GM23338 (cell line): ENCODE measurements at regions not wholly inside any gene's neighbourhood (a gene's known extent, or its start where the extent isn't known, plus 50 kb on each side); places are given as distances from the start of the nearest gene placed in this dataset.
A peak's percentile ranks its signal among the peaks of the same experiment; 100 is the strongest.

ENCODE experiments used
- ATAC-seq: fragments of 200-7000 bp; cut with Tn5 transposase; 3 replicates; pipeline ENCODE4 v1.9.1; 2020
- DNase-seq: peaks from one replicate; pipeline ENCODE4 v3.0.0-alpha.2; 2015; ENCODE audit warnings: low spot score
- H2AFZ ChIP-seq: fragments of 200-600 bp; sonication (generic); 2 replicates; pipeline ENCODE4 v1.8.0; 2016; ENCODE audit warnings: antibody characterized with exemption, mild to moderate bottlenecking, moderate library complexity
- H3F3A ChIP-seq: fragments of 200-600 bp; sonication (generic); replicated peaks from 2 replicates; pipeline ENCODE4 v1.8.0; 2017; ENCODE audit warnings: antibody characterized with exemption, mixed run types, low read depth
- H3K27ac ChIP-seq: fragments of 200-600 bp; sonication (generic); 2 replicates; pipeline ENCODE4 v1.6.1; 2016; ENCODE audit warnings: low read depth
- H3K27me3 ChIP-seq: fragments of 200-600 bp; sonication (generic); 2 replicates; pipeline ENCODE4 v1.8.0; 2016; ENCODE audit warnings: mild to moderate bottlenecking, mixed run types, moderate library complexity; ENCODE audit not compliant: insufficient read depth
- H3K36me3 ChIP-seq: fragments of 200-600 bp; sonication (generic); 2 replicates; pipeline ENCODE4 v1.8.0; 2016; ENCODE audit warnings: mild to moderate bottlenecking; ENCODE audit not compliant: insufficient read depth
- H3K4me1 ChIP-seq: fragments of 200-600 bp; sonication (generic); 2 replicates; pipeline ENCODE4 v1.8.0; 2016; ENCODE audit warnings: mild to moderate bottlenecking, moderate library complexity; ENCODE audit not compliant: insufficient read depth
- H3K4me2 ChIP-seq: fragments of 200-600 bp; sonication (generic); 2 replicates; pipeline ENCODE4 v1.7.1; 2017; ENCODE audit warnings: mixed run types
- H3K4me3 ChIP-seq: fragments of 200-600 bp; sonication (generic); 2 replicates; pipeline ENCODE4 v1.6.1; 2016; ENCODE audit warnings: mixed run types
- H3K79me2 ChIP-seq: fragments of 200-600 bp; sonication (generic); replicated peaks from 2 replicates; pipeline ENCODE4 v1.8.0; 2017; ENCODE audit warnings: mild to moderate bottlenecking; ENCODE audit not compliant: insufficient read depth
- H3K9me2 ChIP-seq: fragments of 200-600 bp; sonication (generic); 2 replicates; pipeline ENCODE4 v1.8.0; 2017; ENCODE audit not compliant: insufficient read depth
- H4K20me1 ChIP-seq: fragments of 200-600 bp; sonication (generic); replicated peaks from 2 replicates; pipeline ENCODE4 v1.8.0; 2017; ENCODE audit warnings: mild to moderate bottlenecking; ENCODE audit not compliant: insufficient read depth
- H3K27ac Mint-ChIP-seq: 2 replicates; pipeline ENCODE4 v1.8.0; 2020; ENCODE audit warnings: inconsistent platforms, mild to moderate bottlenecking, moderate library complexity, mixed read lengths
- H3K27me3 Mint-ChIP-seq: 3 replicates; pipeline ENCODE4 v1.8.0; 2022; ENCODE audit warnings: low read depth, mild to moderate bottlenecking, moderate library complexity, mixed read lengths, inconsistent platforms; ENCODE audit not compliant: insufficient read depth, poor library complexity
- H3K36me3 Mint-ChIP-seq: 3 replicates; pipeline ENCODE4 v1.8.0; 2021; ENCODE audit warnings: low read depth, mild to moderate bottlenecking, inconsistent platforms, moderate library complexity, mixed read lengths
- H3K4me1 Mint-ChIP-seq: 3 replicates; pipeline ENCODE4 v1.8.0; 2020; ENCODE audit warnings: mild to moderate bottlenecking, inconsistent platforms, mixed read lengths
- H3K4me3 Mint-ChIP-seq: 3 replicates; pipeline ENCODE4 v1.8.0; 2021; ENCODE audit warnings: moderate library complexity, mild to moderate bottlenecking, inconsistent platforms, mixed read lengths
- H3K9me3 Mint-ChIP-seq: 3 replicates; pipeline ENCODE4 v1.8.0; 2020; ENCODE audit warnings: moderate library complexity, mild to moderate bottlenecking, inconsistent platforms, mixed read lengths
- CREB1 ChIP-seq: fragments of 250-450 bp; sonication (Bioruptor Pico); IDR thresholded peaks from 2 replicates; pipeline ENCODE4 v1.5.0; 2020; ENCODE audit warnings: low read depth, mild to moderate bottlenecking, moderate library complexity
- EZH2 ChIP-seq: fragments of 200-600 bp; sonication (generic); IDR thresholded peaks from one replicate; pipeline ENCODE4 v1.8.0; 2017; ENCODE audit warnings: antibody characterized with exemption, mild to moderate bottlenecking, low read depth; ENCODE audit not compliant: unreplicated experiment
- EZH2phosphoT487 ChIP-seq: fragments of 200-600 bp; sonication (generic); IDR thresholded peaks from one replicate; pipeline ENCODE4 v1.8.1; 2018; ENCODE audit warnings: antibody characterized with exemption; ENCODE audit not compliant: unreplicated experiment
- JUNB ChIP-seq: IDR thresholded peaks from one replicate; pipeline ENCODE4 v1.6.1; 2016; ENCODE audit warnings: antibody characterized with exemption; ENCODE audit not compliant: unreplicated experiment
- NANOG ChIP-seq: IDR thresholded peaks from 2 replicates; pipeline ENCODE4 v1.6.1; 2016; ENCODE audit warnings: antibody characterized with exemption, borderline replicate concordance
- POLR2AphosphoS5 ChIP-seq: IDR thresholded peaks from 2 replicates; pipeline ENCODE4 v1.6.1; 2016; ENCODE audit warnings: antibody characterized with exemption, low read depth
- STAT1 ChIP-seq: IDR thresholded peaks from one replicate; pipeline ENCODE4 v1.6.1; 2016; ENCODE audit warnings: antibody characterized with exemption; ENCODE audit not compliant: unreplicated experiment
- ZNF114 ChIP-seq: fragments of 250-450 bp; sonication (Bioruptor Pico); IDR thresholded peaks from 2 replicates; pipeline ENCODE4 v1.5.0; 2020; ENCODE audit warnings: mild to moderate bottlenecking, moderate library complexity
- ZNF331 ChIP-seq: fragments of 250-450 bp; sonication (Bioruptor Pico); IDR thresholded peaks from 2 replicates; pipeline ENCODE4 v1.5.0; 2020; ENCODE audit warnings: low read depth, mild to moderate bottlenecking, moderate library complexity
- TF ChIP-seq, protein P1 (sequence below): IDR thresholded peaks from one replicate; pipeline ENCODE4 v1.6.1; 2018; ENCODE audit warnings: antibody characterized with exemption; ENCODE audit not compliant: unreplicated experiment
- TF ChIP-seq, protein P2 (sequence below): IDR thresholded peaks from 2 replicates; pipeline ENCODE4 v1.6.1; 2016; ENCODE audit warnings: antibody characterized with exemption
- TF ChIP-seq, protein P3 (sequence below): fragments of 250-450 bp; sonication (Bioruptor Pico); IDR thresholded peaks from 2 replicates; pipeline ENCODE4 v1.5.0; 2020; ENCODE audit warnings: mild to moderate bottlenecking, moderate library complexity
- TF ChIP-seq, protein P4 (sequence below), 2 experiments: fragments of 200-600 bp in 1 of 2; sonication (generic) in 1 of 2; conservative IDR thresholded peaks; 2 replicates each; pipeline versions ENCODE4 v1.5.1 to v1.6.1; 2016 to 2017; ENCODE audit warnings: antibody characterized with exemption in 2 of 2, low read depth in 2 of 2, mild to moderate bottlenecking in 2 of 2, moderate library complexity in 1 of 2

DNA sequence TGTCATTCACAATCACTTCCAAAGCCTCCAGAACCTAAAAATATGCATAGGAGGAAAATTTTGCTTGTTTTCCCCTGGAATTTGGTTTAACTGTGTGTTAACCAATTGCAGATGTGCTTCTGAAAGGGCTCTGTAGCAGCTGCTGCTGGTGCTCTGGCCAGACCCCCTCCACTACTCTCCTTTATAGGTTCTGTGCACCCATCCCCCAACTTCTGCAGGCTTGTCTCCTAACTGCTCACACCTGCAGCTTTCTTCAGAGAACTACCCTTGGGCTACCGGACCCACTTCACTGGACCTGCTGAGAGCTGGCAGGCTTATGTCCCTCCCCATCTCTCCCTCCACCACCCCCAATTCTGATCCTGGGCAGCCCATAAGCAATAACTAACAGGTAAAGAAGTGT is 662.1 kb upstream of the DIPK2B start:
- H3K4me1 Mint-ChIP-seq: peaks cover 12% of the 10 kb centered on the region
- H2AFZ ChIP-seq: peak overlapping the region; percentile 47; the same call in 1 of the 2 replicates
- H3K27ac ChIP-seq: no peak overlapping the region
- no peaks in the 10 kb centered on the region for H3F3A ChIP-seq
- H3K27me3 ChIP-seq: no peaks in the 10 kb centered on the region
- no peaks in the 10 kb centered on the region for H3K36me3 ChIP-seq
- H3K4me2 ChIP-seq: no peak overlapping the region
- H3K4me3 Mint-ChIP-seq: no peak overlapping the region
- H3K27me3 Mint-ChIP-seq: no peaks in the 10 kb centered on the region
- no peaks in the 10 kb centered on the region for H3K9me2 ChIP-seq
- peak; percentile 70 for ATAC-seq
- H3K27ac Mint-ChIP-seq: no peak overlapping the region
- no peaks in the 10 kb centered on the region for H3K79me2 ChIP-seq
- TF ChIP-seq CREB1 (CRISPR knock-in tag) (no peak), JUNB (no peak), STAT1 (no peak), NANOG (no peak), ZNF114 (CRISPR knock-in tag) (no peak), POLR2AphosphoS5 (no peak), EZH2phosphoT487 (no peak), ZNF331 (CRISPR knock-in tag) (no peak), EZH2 (no peak)
- TF ChIP-seq, protein P1, sequence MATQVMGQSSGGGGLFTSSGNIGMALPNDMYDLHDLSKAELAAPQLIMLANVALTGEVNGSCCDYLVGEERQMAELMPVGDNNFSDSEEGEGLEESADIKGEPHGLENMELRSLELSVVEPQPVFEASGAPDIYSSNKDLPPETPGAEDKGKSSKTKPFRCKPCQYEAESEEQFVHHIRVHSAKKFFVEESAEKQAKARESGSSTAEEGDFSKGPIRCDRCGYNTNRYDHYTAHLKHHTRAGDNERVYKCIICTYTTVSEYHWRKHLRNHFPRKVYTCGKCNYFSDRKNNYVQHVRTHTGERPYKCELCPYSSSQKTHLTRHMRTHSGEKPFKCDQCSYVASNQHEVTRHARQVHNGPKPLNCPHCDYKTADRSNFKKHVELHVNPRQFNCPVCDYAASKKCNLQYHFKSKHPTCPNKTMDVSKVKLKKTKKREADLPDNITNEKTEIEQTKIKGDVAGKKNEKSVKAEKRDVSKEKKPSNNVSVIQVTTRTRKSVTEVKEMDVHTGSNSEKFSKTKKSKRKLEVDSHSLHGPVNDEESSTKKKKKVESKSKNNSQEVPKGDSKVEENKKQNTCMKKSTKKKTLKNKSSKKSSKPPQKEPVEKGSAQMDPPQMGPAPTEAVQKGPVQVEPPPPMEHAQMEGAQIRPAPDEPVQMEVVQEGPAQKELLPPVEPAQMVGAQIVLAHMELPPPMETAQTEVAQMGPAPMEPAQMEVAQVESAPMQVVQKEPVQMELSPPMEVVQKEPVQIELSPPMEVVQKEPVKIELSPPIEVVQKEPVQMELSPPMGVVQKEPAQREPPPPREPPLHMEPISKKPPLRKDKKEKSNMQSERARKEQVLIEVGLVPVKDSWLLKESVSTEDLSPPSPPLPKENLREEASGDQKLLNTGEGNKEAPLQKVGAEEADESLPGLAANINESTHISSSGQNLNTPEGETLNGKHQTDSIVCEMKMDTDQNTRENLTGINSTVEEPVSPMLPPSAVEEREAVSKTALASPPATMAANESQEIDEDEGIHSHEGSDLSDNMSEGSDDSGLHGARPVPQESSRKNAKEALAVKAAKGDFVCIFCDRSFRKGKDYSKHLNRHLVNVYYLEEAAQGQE: no peak
- TF ChIP-seq, protein P2, sequence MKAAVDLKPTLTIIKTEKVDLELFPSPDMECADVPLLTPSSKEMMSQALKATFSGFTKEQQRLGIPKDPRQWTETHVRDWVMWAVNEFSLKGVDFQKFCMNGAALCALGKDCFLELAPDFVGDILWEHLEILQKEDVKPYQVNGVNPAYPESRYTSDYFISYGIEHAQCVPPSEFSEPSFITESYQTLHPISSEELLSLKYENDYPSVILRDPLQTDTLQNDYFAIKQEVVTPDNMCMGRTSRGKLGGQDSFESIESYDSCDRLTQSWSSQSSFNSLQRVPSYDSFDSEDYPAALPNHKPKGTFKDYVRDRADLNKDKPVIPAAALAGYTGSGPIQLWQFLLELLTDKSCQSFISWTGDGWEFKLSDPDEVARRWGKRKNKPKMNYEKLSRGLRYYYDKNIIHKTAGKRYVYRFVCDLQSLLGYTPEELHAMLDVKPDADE: no peak
- TF ChIP-seq, protein P3, sequence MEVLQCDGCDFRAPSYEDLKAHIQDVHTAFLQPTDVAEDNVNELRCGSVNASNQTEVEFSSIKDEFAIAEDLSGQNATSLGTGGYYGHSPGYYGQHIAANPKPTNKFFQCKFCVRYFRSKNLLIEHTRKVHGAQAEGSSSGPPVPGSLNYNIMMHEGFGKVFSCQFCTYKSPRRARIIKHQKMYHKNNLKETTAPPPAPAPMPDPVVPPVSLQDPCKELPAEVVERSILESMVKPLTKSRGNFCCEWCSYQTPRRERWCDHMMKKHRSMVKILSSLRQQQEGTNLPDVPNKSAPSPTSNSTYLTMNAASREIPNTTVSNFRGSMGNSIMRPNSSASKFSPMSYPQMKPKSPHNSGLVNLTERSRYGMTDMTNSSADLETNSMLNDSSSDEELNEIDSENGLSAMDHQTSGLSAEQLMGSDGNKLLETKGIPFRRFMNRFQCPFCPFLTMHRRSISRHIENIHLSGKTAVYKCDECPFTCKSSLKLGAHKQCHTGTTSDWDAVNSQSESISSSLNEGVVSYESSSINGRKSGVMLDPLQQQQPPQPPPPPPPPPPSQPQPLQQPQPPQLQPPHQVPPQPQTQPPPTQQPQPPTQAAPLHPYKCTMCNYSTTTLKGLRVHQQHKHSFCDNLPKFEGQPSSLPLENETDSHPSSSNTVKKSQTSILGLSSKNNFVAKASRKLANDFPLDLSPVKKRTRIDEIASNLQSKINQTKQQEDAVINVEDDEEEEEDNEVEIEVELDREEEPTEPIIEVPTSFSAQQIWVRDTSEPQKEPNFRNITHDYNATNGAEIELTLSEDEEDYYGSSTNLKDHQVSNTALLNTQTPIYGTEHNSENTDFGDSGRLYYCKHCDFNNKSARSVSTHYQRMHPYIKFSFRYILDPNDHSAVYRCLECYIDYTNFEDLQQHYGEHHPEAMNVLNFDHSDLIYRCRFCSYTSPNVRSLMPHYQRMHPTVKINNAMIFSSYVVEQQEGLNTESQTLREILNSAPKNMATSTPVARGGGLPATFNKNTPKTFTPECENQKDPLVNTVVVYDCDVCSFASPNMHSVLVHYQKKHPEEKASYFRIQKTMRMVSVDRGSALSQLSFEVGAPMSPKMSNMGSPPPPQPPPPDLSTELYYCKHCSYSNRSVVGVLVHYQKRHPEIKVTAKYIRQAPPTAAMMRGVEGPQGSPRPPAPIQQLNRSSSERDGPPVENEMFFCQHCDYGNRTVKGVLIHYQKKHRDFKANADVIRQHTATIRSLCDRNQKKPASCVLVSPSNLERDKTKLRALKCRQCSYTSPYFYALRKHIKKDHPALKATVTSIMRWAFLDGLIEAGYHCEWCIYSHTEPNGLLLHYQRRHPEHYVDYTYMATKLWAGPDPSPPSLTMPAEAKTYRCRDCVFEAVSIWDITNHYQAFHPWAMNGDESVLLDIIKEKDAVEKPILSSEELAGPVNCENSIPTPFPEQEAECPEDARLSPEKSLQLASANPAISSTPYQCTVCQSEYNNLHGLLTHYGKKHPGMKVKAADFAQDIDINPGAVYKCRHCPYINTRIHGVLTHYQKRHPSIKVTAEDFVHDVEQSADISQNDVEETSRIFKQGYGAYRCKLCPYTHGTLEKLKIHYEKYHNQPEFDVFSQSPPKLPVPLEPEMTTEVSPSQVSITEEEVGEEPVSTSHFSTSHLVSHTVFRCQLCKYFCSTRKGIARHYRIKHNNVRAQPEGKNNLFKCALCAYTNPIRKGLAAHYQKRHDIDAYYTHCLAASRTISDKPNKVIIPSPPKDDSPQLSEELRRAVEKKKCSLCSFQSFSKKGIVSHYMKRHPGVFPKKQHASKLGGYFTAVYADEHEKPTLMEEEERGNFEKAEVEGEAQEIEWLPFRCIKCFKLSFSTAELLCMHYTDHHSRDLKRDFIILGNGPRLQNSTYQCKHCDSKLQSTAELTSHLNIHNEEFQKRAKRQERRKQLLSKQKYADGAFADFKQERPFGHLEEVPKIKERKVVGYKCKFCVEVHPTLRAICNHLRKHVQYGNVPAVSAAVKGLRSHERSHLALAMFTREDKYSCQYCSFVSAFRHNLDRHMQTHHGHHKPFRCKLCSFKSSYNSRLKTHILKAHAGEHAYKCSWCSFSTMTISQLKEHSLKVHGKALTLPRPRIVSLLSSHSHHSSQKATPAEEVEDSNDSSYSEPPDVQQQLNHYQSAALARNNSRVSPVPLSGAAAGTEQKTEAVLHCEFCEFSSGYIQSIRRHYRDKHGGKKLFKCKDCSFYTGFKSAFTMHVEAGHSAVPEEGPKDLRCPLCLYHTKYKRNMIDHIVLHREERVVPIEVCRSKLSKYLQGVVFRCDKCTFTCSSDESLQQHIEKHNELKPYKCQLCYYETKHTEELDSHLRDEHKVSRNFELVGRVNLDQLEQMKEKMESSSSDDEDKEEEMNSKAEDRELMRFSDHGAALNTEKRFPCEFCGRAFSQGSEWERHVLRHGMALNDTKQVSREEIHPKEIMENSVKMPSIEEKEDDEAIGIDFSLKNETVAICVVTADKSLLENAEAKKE (CRISPR knock-in tag): no peak
- TF ChIP-seq, protein P4, sequence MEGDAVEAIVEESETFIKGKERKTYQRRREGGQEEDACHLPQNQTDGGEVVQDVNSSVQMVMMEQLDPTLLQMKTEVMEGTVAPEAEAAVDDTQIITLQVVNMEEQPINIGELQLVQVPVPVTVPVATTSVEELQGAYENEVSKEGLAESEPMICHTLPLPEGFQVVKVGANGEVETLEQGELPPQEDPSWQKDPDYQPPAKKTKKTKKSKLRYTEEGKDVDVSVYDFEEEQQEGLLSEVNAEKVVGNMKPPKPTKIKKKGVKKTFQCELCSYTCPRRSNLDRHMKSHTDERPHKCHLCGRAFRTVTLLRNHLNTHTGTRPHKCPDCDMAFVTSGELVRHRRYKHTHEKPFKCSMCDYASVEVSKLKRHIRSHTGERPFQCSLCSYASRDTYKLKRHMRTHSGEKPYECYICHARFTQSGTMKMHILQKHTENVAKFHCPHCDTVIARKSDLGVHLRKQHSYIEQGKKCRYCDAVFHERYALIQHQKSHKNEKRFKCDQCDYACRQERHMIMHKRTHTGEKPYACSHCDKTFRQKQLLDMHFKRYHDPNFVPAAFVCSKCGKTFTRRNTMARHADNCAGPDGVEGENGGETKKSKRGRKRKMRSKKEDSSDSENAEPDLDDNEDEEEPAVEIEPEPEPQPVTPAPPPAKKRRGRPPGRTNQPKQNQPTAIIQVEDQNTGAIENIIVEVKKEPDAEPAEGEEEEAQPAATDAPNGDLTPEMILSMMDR (conservative IDR thresholded peaks at IDR 0.05; ENCODE audit: low read depth in 2 of 2): no peak
- H3K36me3 Mint-ChIP-seq: no peaks in the 10 kb centered on the region
- no peak overlapping the region for H3K4me3 ChIP-seq
- H3K4me1 ChIP-seq: peaks cover 7% of the 10 kb centered on the region
- peak; percentile 10 for DNase-seq
- no peaks in the 10 kb centered on the region for H3K9me3 Mint-ChIP-seq
- H4K20me1 ChIP-seq: no peaks in the 10 kb centered on the region
